Testis (tissue), 2 donors: ENCODE measurements at regions not wholly inside any gene's neighbourhood (a gene's known extent, or its start where the extent isn't known, plus 50 kb on each side); places are given as distances from the start of the nearest gene placed in this dataset.

Source experiments
- POLR2A ChIP-seq: fragments of 450-650 bp; IDR thresholded peaks from one replicate; pipeline ENCODE4 v1.6.1; 2017; ENCODE audit warnings: antibody characterized with exemption, mild to moderate bottlenecking, moderate library complexity
- TF ChIP-seq, protein P1 (sequence below), 3 experiments: fragments of 450-650 bp in 2 of 3; fragments of 200-600 bp in 1 of 3; sonication (generic) in 1 of 3; IDR thresholded peaks; one replicate each; pipeline ENCODE4 v1.5.1; 2016 to 2019; ENCODE audit warnings: antibody characterized with exemption in 3 of 3, mild to moderate bottlenecking in 2 of 3, moderate library complexity in 1 of 3

DNA sequence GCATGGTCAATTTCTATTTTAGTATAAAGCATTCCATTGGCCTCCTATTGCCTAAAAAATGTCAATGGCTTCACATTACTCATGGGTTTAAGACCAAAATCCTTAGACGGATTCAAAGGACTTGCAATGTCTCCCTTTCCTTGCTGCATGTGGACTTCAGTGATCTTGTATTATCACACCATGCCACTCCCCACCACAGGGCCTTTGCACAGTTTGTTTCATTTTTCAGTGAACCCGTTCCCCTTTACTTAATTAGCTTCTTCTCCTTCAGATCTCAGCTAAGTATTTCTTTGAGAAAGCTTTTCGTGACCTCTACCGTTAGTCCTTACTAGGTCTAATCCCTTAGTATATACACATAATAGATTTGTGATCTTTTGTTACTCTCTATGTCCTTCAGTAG is 269.7 kb downstream of the FAM76B start:
- no peak for TF ChIP-seq POLR2A
- TF ChIP-seq, protein P1, sequence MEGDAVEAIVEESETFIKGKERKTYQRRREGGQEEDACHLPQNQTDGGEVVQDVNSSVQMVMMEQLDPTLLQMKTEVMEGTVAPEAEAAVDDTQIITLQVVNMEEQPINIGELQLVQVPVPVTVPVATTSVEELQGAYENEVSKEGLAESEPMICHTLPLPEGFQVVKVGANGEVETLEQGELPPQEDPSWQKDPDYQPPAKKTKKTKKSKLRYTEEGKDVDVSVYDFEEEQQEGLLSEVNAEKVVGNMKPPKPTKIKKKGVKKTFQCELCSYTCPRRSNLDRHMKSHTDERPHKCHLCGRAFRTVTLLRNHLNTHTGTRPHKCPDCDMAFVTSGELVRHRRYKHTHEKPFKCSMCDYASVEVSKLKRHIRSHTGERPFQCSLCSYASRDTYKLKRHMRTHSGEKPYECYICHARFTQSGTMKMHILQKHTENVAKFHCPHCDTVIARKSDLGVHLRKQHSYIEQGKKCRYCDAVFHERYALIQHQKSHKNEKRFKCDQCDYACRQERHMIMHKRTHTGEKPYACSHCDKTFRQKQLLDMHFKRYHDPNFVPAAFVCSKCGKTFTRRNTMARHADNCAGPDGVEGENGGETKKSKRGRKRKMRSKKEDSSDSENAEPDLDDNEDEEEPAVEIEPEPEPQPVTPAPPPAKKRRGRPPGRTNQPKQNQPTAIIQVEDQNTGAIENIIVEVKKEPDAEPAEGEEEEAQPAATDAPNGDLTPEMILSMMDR (IDR thresholded peaks at IDR 0.05), result no peak
